GM12892 (cell line): ENCODE measurements at regions not wholly inside any gene's neighbourhood (a gene's known extent, or its start where the extent isn't known, plus 50 kb on each side); places are given as distances from the start of the nearest gene placed in this dataset.

Experiments
- POLR2A ChIP-seq: IDR thresholded peaks from 2 replicates; pipeline ENCODE4 v1.6.1; 2011; ENCODE audit warnings: low read depth, low read length, control low read depth
- POLR2AphosphoS5 ChIP-seq: IDR thresholded peaks from 2 replicates; pipeline ENCODE4 v1.6.1; 2011; ENCODE audit warnings: low read depth, low read length, control low read depth
- TAF1 ChIP-seq: IDR thresholded peaks from 2 replicates; pipeline ENCODE4 v1.6.1; 2011; ENCODE audit warnings: low read depth, mild to moderate bottlenecking, control low read depth, low read length, borderline replicate concordance

DNA sequence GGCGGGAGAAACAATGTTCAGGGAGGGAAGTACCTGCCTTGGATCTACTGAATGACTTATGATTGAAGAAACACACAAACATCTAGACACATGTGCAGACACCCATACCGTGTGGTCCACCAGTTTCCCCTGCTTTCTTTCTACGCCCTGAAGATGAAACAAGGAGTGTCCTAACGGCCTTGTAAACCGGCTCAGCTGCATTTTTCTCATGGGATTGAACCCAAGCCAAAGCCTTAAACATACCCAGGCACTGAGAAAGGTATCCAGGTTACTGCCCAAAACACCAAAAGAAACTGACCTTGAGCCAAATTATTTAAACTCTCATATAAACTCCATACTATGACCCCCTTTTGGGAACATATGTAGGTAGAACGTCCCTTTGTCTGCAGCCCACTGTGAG lies 630.0 kb upstream of the RGS18 start:
- no peak for TF ChIP-seq TAF1
- no peak for TF ChIP-seq POLR2A
- TF ChIP-seq POLR2AphosphoS5, result no peak
